K562 (cell line): ENCODE measurements at regions not wholly inside any gene's neighbourhood (a gene's known extent, or its start where the extent isn't known, plus 50 kb on each side); places are given as distances from the start of the nearest gene placed in this dataset.

ENCODE experiments used
- TF ChIP-seq, protein P1 (sequence below): fragments of 450-650 bp; IDR thresholded peaks from 2 replicates; pipeline ENCODE4 v1.6.1; 2016; ENCODE audit warnings: mild to moderate bottlenecking, moderate library complexity

DNA sequence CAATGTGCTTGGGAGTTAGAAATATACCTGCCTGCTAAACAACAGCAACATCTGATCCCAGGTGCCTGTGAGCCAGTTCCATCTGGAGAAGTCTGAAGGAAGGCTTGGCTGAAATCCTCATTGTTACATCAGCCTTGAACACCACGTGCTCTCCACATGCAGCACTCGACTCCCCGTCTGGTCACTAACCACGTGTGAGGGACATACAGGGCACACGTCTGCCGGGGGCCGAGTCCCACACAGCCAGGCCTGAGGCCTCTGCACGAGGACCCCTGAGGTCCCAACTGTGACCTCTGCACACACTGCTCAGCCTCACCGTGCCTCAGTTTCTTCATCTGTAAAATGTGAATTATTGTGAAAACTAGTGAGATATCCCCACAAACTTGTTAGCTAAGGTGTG is 236.5 kb upstream of the SALL3 start (continued):
- TF ChIP-seq, protein P1, sequence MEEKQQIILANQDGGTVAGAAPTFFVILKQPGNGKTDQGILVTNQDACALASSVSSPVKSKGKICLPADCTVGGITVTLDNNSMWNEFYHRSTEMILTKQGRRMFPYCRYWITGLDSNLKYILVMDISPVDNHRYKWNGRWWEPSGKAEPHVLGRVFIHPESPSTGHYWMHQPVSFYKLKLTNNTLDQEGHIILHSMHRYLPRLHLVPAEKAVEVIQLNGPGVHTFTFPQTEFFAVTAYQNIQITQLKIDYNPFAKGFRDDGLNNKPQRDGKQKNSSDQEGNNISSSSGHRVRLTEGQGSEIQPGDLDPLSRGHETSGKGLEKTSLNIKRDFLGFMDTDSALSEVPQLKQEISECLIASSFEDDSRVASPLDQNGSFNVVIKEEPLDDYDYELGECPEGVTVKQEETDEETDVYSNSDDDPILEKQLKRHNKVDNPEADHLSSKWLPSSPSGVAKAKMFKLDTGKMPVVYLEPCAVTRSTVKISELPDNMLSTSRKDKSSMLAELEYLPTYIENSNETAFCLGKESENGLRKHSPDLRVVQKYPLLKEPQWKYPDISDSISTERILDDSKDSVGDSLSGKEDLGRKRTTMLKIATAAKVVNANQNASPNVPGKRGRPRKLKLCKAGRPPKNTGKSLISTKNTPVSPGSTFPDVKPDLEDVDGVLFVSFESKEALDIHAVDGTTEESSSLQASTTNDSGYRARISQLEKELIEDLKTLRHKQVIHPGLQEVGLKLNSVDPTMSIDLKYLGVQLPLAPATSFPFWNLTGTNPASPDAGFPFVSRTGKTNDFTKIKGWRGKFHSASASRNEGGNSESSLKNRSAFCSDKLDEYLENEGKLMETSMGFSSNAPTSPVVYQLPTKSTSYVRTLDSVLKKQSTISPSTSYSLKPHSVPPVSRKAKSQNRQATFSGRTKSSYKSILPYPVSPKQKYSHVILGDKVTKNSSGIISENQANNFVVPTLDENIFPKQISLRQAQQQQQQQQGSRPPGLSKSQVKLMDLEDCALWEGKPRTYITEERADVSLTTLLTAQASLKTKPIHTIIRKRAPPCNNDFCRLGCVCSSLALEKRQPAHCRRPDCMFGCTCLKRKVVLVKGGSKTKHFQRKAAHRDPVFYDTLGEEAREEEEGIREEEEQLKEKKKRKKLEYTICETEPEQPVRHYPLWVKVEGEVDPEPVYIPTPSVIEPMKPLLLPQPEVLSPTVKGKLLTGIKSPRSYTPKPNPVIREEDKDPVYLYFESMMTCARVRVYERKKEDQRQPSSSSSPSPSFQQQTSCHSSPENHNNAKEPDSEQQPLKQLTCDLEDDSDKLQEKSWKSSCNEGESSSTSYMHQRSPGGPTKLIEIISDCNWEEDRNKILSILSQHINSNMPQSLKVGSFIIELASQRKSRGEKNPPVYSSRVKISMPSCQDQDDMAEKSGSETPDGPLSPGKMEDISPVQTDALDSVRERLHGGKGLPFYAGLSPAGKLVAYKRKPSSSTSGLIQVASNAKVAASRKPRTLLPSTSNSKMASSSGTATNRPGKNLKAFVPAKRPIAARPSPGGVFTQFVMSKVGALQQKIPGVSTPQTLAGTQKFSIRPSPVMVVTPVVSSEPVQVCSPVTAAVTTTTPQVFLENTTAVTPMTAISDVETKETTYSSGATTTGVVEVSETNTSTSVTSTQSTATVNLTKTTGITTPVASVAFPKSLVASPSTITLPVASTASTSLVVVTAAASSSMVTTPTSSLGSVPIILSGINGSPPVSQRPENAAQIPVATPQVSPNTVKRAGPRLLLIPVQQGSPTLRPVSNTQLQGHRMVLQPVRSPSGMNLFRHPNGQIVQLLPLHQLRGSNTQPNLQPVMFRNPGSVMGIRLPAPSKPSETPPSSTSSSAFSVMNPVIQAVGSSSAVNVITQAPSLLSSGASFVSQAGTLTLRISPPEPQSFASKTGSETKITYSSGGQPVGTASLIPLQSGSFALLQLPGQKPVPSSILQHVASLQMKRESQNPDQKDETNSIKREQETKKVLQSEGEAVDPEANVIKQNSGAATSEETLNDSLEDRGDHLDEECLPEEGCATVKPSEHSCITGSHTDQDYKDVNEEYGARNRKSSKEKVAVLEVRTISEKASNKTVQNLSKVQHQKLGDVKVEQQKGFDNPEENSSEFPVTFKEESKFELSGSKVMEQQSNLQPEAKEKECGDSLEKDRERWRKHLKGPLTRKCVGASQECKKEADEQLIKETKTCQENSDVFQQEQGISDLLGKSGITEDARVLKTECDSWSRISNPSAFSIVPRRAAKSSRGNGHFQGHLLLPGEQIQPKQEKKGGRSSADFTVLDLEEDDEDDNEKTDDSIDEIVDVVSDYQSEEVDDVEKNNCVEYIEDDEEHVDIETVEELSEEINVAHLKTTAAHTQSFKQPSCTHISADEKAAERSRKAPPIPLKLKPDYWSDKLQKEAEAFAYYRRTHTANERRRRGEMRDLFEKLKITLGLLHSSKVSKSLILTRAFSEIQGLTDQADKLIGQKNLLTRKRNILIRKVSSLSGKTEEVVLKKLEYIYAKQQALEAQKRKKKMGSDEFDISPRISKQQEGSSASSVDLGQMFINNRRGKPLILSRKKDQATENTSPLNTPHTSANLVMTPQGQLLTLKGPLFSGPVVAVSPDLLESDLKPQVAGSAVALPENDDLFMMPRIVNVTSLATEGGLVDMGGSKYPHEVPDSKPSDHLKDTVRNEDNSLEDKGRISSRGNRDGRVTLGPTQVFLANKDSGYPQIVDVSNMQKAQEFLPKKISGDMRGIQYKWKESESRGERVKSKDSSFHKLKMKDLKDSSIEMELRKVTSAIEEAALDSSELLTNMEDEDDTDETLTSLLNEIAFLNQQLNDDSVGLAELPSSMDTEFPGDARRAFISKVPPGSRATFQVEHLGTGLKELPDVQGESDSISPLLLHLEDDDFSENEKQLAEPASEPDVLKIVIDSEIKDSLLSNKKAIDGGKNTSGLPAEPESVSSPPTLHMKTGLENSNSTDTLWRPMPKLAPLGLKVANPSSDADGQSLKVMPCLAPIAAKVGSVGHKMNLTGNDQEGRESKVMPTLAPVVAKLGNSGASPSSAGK: peak; percentile 61
